ENCODE measurements at regions not wholly inside any gene's neighbourhood (a gene's known extent, or its start where the extent isn't known, plus 50 kb on each side); places are given as distances from the start of the nearest gene placed in this dataset.

GRCh38 chr6:15715060-15715459, 52.2 kb upstream of the DTNBP1 start:
- DNase-seq: no peak

GRCh38 chr6:15714658-15715057, 51.8 kb upstream of the DTNBP1 start:
- DNase-seq: no peak

GRCh38 chr6:15713325-15713724, 50.5 kb upstream of the DTNBP1 start:
- no peak for DNase-seq

- DNase-seq: no peak
Observed at GRCh38 chr6:15712797-15713196, 50.0 kb upstream of the DTNBP1 start.
